CD4-positive, alpha-beta memory T cell (primary cell): ENCODE measurements at regions not wholly inside any gene's neighbourhood (a gene's known extent, or its start where the extent isn't known, plus 50 kb on each side); places are given as distances from the start of the nearest gene placed in this dataset.

Experiments
- CTCF ChIA-PET: fragments of 350-600 bp; sonication (Branson Sonifier 250); formaldehyde crosslinking; loops from one replicate; lab custom pipeline; 2021; ENCODE audit warnings: inconsistent platforms; ENCODE audit not compliant: partially characterized antibody; lab: Charles Lee
- POLR2A ChIA-PET: fragments of 350-600 bp; sonication (Branson Sonifier 250); formaldehyde crosslinking; loops from one replicate; lab custom pipeline; 2021; ENCODE audit not compliant: partially characterized antibody; lab: Charles Lee
- DNase-seq, 5 donors: peaks; one replicate each; pipeline versions ENCODE4 v3.0.0 to v3.0.0-alpha.2; 2020 to 2022; ENCODE audit warnings: mixed read lengths in 1 of 5
- H3K27ac ChIP-seq: one replicate; pipeline ENCODE4 v1.7.0; 2013; ENCODE audit warnings: low read depth, low read length
- H3K27me3 ChIP-seq: 2 replicates; pipeline ENCODE4 v1.7.0; 2013; ENCODE audit warnings: mild to moderate bottlenecking, low read length, moderate library complexity; ENCODE audit not compliant: insufficient read depth
- H3K36me3 ChIP-seq: 2 replicates; pipeline ENCODE4 v1.7.0; 2013; ENCODE audit warnings: mild to moderate bottlenecking, low read length, moderate library complexity; ENCODE audit not compliant: insufficient read depth
- H3K4me1 ChIP-seq: 2 replicates; pipeline ENCODE4 v1.7.0; 2013; ENCODE audit warnings: mild to moderate bottlenecking, low read length, moderate library complexity; ENCODE audit not compliant: insufficient read depth
- H3K4me3 ChIP-seq, 2 donors: one replicate each; pipeline ENCODE4 v1.7.0; 2013; ENCODE audit warnings: low read length in 2 of 2, mild to moderate bottlenecking in 1 of 2
- H3K9me3 ChIP-seq, 2 donors: one replicate each; pipeline ENCODE4 v1.7.0; 2013; ENCODE audit warnings: low read length in 2 of 2, control low read depth in 1 of 2; ENCODE audit not compliant: control insufficient read depth in 1 of 2
- H3K27ac Mint-ChIP-seq, 7 donors: one replicate each; pipeline ENCODE4 v1.8.0; 2020 to 2021; ENCODE audit warnings: mixed read lengths in 7 of 7, mild to moderate bottlenecking in 6 of 7, inconsistent platforms in 3 of 7, moderate library complexity in 3 of 7
- H3K27me3 Mint-ChIP-seq, 2 donors: one replicate each; pipeline ENCODE4 v1.8.0; 2020 to 2021; ENCODE audit warnings: mixed read lengths in 2 of 2
- H3K36me3 Mint-ChIP-seq, 2 donors: one replicate each; pipeline ENCODE4 v1.8.0; 2020 to 2021; ENCODE audit warnings: mixed read lengths in 2 of 2, inconsistent platforms in 1 of 2, mild to moderate bottlenecking in 1 of 2
- H3K4me1 Mint-ChIP-seq, 4 donors: one replicate each; pipeline ENCODE4 v1.8.0; 2020 to 2021; ENCODE audit warnings: mixed read lengths in 4 of 4, mild to moderate bottlenecking in 1 of 4
- H3K4me3 Mint-ChIP-seq, 8 donors: one replicate each; pipeline ENCODE4 v1.8.0; 2020 to 2021; ENCODE audit warnings: mixed read lengths in 8 of 8, mild to moderate bottlenecking in 7 of 8, moderate library complexity in 6 of 8, inconsistent platforms in 3 of 8
- H3K9me3 Mint-ChIP-seq, 8 donors: one replicate each; pipeline ENCODE4 v1.8.0; 2020 to 2021; ENCODE audit warnings: mixed read lengths in 8 of 8, mild to moderate bottlenecking in 5 of 8, inconsistent platforms in 3 of 8, moderate library complexity in 1 of 8
- intact Hi-C: fragments of 100-400 bp; cut with micrococcal nuclease; formaldehyde crosslinking; loops from one replicate; pipeline ENCODE4 v1.15.1; 2023

DNA sequence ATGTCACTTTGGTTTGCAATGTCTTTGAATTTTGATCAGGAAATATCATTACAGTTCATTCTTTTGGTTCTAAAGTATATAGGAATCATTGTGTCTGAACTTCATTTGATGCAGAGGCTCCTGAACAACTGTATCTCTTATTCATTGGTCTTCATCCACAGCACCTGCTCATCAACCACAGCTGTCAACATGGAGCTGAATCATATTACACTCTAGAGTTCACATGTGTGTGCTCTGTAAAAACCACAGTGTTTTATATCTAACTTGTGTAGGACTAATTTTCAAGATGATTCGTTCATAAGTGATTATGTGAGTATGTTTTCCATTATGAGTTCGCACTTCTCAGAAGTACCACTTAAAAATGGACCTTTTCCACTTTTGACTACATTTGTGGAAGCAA lies 643.3 kb upstream of the FAM241A start:
- no peak overlapping the region for H3K4me3 Mint-ChIP-seq
- peaks cover 0 to 12% (median 4%) of the 10 kb centered on the region in 8 donors for H3K9me3 Mint-ChIP-seq
- no peaks in the 10 kb centered on the region for H3K27me3 Mint-ChIP-seq
- ChIA-PET CTCF (no interaction called here), POLR2A (no interaction called here)
- Histone ChIP-seq H3K9me3 (no peaks in the 10 kb centered on the region), H3K4me3 (no peak overlapping the region), H3K27me3 (no peaks in the 10 kb centered on the region), H3K4me1 (no peaks in the 10 kb centered on the region), H3K27ac (no peak overlapping the region), H3K36me3 (no peaks in the 10 kb centered on the region)
- intact Hi-C loops, result no loop called here
- no peaks in the 10 kb centered on the region for H3K36me3 Mint-ChIP-seq
- no peak overlapping the region for H3K27ac Mint-ChIP-seq
- no peak for DNase-seq
- H3K4me1 Mint-ChIP-seq, result no peaks in the 10 kb centered on the region

DNA sequence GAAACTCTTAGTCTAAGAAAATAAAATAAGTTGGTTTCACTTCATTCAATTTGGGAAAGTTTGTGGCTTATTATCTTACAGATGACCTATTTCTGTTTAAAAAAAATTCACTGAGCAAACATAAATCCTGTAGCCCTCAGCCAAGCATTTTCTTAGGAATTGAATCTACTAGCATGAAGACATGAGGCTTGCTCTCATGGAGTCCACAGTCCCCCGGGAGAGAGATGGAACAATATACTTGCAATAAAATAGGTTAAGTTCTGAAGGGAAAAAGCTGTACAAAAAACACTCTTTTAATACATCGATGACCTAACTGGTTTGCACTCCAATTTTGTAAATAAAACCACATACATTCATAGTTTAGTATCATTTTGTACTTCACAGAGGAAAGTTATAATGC lies 642.6 kb upstream of the FAM241A start:
- H3K27ac ChIP-seq, result no peak overlapping the region
- intact Hi-C loops, result no loop called here
- Mint-ChIP-seq H3K4me1 (no peaks in the 10 kb centered on the region), H3K27ac (no peak overlapping the region), H3K9me3 (peaks cover 0 to 12% (median 3%) of the 10 kb centered on the region in 8 donors), H3K27me3 (no peaks in the 10 kb centered on the region), H3K36me3 (no peaks in the 10 kb centered on the region), H3K4me3 (no peak overlapping the region)
- no peak overlapping the region for H3K4me3 ChIP-seq
- CTCF ChIA-PET, result no interaction called here
- no peaks in the 10 kb centered on the region for H3K4me1 ChIP-seq
- no peaks in the 10 kb centered on the region for H3K9me3 ChIP-seq
- POLR2A ChIA-PET, result no interaction called here
- H3K36me3 ChIP-seq, result no peaks in the 10 kb centered on the region
- DNase-seq, result no peak
- H3K27me3 ChIP-seq, result no peaks in the 10 kb centered on the region

DNA sequence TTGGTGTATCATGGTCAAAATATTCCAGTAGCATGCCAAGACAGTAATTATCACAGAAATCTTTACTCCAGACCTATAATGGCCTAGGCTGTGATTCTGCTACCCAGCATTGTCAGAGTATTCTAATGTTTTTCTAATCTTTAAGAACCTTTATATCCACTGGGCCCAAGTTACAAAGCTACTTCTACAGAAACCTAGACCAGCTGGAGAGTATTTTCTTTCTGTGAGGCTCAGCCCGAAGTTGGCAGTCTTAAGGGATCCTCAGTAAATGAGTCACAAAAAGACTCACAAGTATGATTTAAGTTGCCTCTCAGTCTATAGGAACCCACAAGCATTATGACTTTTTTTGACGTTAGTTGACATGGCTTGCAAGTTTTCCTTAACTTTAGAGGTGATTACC lies 638.5 kb upstream of the FAM241A start:
- Mint-ChIP-seq H3K4me1 (no peaks in the 10 kb centered on the region), H3K36me3 (no peaks in the 10 kb centered on the region), H3K27ac (no peak overlapping the region), H3K9me3 (peaks cover 0 to 11% (median 3%) of the 10 kb centered on the region in 8 donors), H3K27me3 (no peaks in the 10 kb centered on the region), H3K4me3 (no peak overlapping the region)
- no peak overlapping the region for H3K27ac ChIP-seq
- intact Hi-C loops, result no loop called here
- POLR2A ChIA-PET, result no interaction called here
- no peaks in the 10 kb centered on the region for H3K9me3 ChIP-seq
- no peak overlapping the region for H3K4me3 ChIP-seq
- DNase-seq, result no peak
- H3K36me3 ChIP-seq, result no peaks in the 10 kb centered on the region
- H3K4me1 ChIP-seq, result no peaks in the 10 kb centered on the region
- CTCF ChIA-PET, result no interaction called here
- H3K27me3 ChIP-seq, result no peaks in the 10 kb centered on the region

DNA sequence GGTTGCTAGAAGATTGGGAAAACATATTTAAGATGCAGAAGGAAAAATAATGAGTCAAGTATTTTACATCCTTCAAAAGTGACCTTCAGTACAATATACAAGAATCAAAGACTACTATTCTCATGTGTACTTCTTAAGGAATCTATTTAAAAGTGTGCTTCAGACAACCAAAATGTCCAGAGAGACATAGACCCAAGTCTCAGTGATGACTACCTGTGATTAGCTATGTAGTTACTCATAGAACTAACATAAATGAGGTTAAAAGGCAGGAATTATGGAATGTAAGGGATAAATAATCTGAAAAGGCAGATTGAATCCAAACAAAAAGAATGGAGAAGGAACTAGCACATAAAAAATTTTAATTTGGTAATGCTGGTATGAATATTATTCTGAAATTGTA lies 634.7 kb upstream of the FAM241A start:
- no peak overlapping the region for H3K4me3 ChIP-seq
- Mint-ChIP-seq H3K27ac (no peak overlapping the region), H3K9me3 (peaks cover 0 to 11% (median 2%) of the 10 kb centered on the region in 8 donors), H3K27me3 (no peaks in the 10 kb centered on the region), H3K4me3 (no peak overlapping the region), H3K36me3 (no peaks in the 10 kb centered on the region), H3K4me1 (no peaks in the 10 kb centered on the region)
- no peak for DNase-seq
- ChIA-PET POLR2A (no interaction called here), CTCF (no interaction called here)
- no peaks in the 10 kb centered on the region for H3K27me3 ChIP-seq
- intact Hi-C loops, result no loop called here
- no peak overlapping the region for H3K27ac ChIP-seq
- H3K4me1 ChIP-seq, result no peaks in the 10 kb centered on the region
- no peaks in the 10 kb centered on the region for H3K36me3 ChIP-seq
- no peaks in the 10 kb centered on the region for H3K9me3 ChIP-seq

DNA sequence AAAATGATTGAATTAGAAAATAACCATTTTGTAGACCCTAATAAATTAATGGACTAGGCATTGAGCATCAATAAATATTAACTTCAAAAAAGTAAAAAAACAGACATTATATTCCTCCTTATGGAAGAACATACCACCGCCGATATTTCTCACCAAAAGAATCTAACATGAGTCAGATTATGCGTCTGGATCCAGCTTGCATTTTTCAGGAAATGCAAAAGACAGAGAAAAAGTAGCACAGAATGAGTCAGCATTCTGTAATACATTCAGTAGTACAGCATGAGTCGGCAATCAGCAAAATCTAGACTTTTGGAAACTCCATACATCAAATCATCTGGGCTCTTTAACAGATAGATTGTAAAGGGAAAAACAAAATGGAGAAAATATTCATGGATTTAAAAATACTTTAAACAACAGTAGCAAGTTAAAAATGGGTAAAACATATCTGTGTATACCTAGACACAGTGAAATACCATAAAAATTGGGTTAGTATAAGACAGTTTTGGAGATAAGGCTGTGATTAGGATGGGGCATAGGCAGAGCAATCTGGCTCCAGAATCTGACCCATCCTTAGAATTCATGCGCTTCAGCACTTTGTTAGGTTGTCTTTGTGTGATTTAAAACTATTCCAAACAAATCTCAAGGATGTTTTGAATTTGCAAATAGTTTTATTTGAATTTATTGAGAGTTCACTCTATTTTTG lies 633.0 kb upstream of the FAM241A start:
- intact Hi-C loops, result no loop called here
- Histone ChIP-seq H3K4me3 (no peak overlapping the region), H3K27ac (no peak overlapping the region), H3K36me3 (no peaks in the 10 kb centered on the region), H3K4me1 (no peaks in the 10 kb centered on the region), H3K27me3 (no peaks in the 10 kb centered on the region), H3K9me3 (no peaks in the 10 kb centered on the region)
- Mint-ChIP-seq H3K27ac (no peak overlapping the region), H3K27me3 (no peaks in the 10 kb centered on the region), H3K36me3 (no peaks in the 10 kb centered on the region), H3K4me3 (no peak overlapping the region), H3K9me3 (peaks cover 0 to 8% (median 1%) of the 10 kb centered on the region in 8 donors), H3K4me1 (no peaks in the 10 kb centered on the region)
- POLR2A ChIA-PET, result no interaction called here
- CTCF ChIA-PET, result no interaction called here
- no peak for DNase-seq

DNA sequence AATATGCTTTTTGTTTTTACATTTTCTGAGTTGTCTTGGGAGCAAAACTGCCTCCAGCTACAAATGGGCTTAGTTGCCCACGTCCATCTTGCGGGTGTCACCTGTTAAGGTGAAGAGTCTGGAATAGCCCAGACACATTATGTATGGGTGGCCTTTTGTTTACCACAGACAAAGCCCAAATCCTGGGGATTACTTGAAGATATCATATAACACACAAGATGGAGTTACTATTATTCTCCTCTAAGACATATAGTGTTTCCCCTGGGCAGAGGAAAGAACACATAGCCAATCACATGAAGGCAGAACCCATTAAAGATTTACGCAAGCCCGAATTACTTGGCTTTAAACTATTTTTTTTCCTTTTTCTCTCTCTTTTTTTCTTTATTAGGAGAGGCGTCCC lies 625.6 kb upstream of the FAM241A start:
- no peaks in the 10 kb centered on the region for H3K4me1 ChIP-seq
- no peaks in the 10 kb centered on the region for H3K36me3 ChIP-seq
- intact Hi-C loops, result no loop called here
- no peak overlapping the region for H3K4me3 Mint-ChIP-seq
- no peak overlapping the region for H3K4me3 ChIP-seq
- no peak overlapping the region for H3K27ac ChIP-seq
- H3K9me3 ChIP-seq, result no peaks in the 10 kb centered on the region
- peak overlapping the region in 1 of 7 donors; percentile 37 for H3K27ac Mint-ChIP-seq
- H3K4me1 Mint-ChIP-seq, result no peaks in the 10 kb centered on the region
- no peaks in the 10 kb centered on the region for H3K27me3 ChIP-seq
- CTCF ChIA-PET, result no interaction called here
- H3K27me3 Mint-ChIP-seq, result no peaks in the 10 kb centered on the region
- H3K9me3 Mint-ChIP-seq, result peaks cover 0 to 8% (median 3%) of the 10 kb centered on the region in 8 donors
- no peaks in the 10 kb centered on the region for H3K36me3 Mint-ChIP-seq
- POLR2A ChIA-PET, result no interaction called here
- no peak for DNase-seq

DNA sequence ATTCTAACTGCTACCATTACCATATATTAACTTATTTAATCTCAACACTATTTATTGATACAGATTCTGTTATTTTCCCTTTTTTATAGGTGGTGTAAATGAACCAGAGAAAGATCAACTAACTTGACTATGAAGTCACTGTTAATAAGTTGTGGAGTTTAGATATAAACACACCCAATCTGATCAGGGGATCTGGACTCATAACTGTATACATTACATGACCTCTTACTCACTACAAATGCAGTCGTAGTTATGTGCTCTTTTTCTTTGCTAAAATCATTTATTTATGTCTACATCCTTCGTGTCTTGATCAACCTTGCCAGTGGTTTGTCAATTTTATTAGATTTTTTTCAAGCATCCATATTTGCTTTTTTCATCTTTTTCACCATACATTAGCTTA lies 614.8 kb upstream of the FAM241A start:
- POLR2A ChIA-PET, result no interaction called here

More for the DNA sequence above, 614.8 kb upstream of the FAM241A start:
- Mint-ChIP-seq H3K9me3 (peaks cover 0 to 19% (median 7%) of the 10 kb centered on the region in 8 donors), H3K4me3 (no peak overlapping the region), H3K36me3 (no peaks in the 10 kb centered on the region), H3K27me3 (no peaks in the 10 kb centered on the region), H3K4me1 (no peaks in the 10 kb centered on the region), H3K27ac (no peak overlapping the region)
- H3K9me3 ChIP-seq, result no peaks in the 10 kb centered on the region
- no peak overlapping the region for H3K27ac ChIP-seq
- H3K4me1 ChIP-seq, result no peaks in the 10 kb centered on the region
- no peaks in the 10 kb centered on the region for H3K27me3 ChIP-seq
- H3K4me3 ChIP-seq, result no peak overlapping the region
- no peaks in the 10 kb centered on the region for H3K36me3 ChIP-seq
- CTCF ChIA-PET, result no interaction called here
- intact Hi-C loops, result no loop called here
- no peak for DNase-seq
